NCI-H1694 (cell line): ENCODE measurements at regions not wholly inside any gene's neighbourhood (a gene's known extent, or its start where the extent isn't known, plus 50 kb on each side); places are given as distances from the start of the nearest gene placed in this dataset.
A peak's percentile ranks its signal among the peaks of the same experiment; 100 is the strongest.

Experiments used
- DNase-seq: peaks from one replicate; lab custom pipeline; 2025; lab: John Stamatoyannopoulos, UW

DNA sequence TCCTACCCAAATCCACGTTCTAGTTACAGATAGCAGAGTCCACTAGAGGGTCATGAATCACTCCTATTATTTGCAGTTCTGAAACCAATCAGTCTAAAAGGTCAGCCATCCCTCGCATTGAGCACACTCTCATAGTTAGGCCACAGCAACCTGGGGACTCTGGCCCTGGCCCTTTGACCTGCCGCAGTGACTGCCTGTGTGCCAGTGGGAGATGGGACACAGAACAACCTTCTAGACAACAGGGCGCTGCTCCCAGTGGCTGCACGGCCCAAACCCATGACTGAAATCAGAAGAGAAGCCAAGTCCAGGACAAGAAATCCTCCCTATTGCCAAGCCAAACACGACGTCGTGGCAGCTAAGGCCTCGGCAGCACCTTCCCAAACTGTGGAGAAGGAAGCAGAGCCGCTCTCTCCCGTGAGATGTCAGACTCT is 158.5 kb downstream of the HERPUD2 start:
- DNase-seq = no peak

- no peak for DNase-seq
Measured at GRCh38 chr7:35533902-35534301, 161.0 kb downstream of the HERPUD2 start.

DNA sequence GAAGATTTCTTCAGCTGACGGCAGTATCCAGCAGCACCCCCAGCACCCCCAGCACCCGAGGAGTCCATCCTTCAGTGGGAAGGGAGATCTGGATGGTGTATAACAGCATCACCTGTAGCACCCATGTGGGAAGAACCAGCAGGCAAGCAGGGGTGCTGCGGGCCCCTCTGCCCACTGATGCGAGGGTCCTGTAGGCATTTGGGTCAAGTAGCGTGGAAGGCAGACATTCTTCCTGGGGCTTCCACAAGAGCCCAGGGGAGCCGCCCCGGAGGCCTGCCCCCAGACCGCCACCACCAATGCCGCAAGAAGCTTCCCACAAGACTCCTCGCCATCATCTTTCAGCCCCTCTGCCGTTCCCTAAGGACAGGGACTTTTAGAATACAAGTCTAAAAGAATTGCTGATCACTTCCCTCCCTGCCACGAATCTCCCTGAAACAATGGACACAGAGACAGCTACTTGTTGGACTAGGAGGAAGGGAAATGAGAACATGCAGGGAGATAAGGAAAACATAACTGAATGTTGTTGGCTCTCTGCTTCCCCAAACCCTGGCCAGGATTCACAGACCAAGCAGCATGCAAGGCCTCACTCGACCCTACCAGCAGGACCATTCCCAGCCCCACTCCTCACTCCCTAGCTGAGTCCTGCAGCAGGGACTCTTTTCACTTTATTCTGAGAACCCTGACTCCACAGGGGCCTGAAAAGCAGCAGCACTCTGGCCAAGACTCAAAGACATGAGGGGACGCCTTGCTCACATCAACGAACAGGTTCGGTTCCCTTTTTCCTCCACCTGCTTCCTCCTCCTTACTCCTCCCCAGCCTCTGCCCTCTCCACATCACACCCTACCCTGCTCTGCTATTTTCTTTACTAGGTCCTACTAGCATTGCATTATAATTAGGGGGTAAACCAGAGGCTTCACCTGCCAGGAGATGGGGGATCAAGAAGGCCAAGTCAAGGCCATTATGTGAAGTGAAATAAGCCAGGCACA is 164.5 kb downstream of the HERPUD2 start:
- DNase-seq = no peak

DNA sequence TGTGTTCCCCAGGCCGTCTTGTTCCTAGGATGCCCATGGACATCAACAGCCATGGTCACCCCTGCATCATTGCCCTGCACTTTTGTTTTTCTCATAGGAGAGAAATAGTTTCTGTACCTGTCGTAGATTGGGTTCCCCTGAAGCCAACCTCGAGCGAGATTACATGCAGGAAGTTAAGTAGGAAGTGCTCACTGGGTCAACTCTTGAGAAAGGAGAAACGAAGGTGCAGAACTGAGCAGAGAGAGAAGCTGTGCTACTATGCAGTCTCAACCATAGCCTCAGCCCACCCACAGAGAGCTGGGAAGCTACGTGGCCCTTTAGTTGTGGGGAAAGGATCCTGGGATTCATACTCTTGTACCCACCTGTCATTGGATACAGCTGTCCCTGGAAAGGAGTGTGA is 165.2 kb downstream of the HERPUD2 start:
- DNase-seq = no peak

DNA sequence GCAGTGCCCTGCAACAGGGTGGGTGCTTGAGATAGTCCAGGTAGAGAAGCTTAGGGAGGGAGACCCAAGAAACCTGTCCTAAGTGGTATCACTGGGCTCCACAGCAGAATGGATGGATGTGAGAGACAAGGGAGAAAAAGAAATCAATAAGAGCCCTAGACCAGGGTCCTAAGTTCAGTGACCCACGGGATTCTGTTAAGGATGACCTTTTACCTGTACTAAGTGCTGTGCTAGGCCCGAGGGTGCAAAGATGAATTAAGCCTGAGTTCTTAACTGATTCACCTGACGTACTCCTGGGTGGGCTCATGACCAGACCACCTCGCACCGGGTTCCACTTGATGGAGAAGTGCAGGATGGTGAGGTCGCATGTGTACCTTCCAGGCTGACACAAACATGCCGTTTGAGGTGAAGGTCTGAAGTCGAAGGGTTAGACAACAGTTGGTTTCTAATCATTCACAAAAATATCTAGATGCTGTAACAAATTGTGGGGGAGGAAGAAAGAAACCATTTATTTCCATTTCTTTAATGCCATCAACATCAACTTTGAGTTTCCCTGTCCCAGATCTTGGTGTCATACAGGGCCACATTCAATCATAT is 166.5 kb downstream of the HERPUD2 start:
- no peak for DNase-seq

DNA sequence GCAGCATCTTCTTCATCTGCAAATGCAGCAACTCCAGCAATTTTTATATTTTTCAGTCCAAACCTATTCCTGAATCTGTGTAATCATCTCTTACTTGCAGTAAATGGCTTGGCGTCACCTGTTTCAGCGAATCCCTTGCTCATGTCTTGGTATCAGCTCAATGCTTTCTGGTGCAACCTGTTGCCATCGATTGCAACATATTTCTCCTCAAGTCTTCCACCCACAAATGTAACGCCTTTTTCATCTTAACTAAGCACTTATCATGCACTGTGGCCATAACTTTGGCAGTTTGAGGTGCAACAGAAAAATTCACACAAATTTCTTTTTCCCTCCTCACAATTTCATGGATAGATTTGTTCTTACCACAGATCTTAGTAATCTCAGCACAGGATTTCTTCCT is 168.3 kb downstream of the HERPUD2 start:
- no peak for DNase-seq

- no peak for DNase-seq
Measured at GRCh38 chr7:35524112-35524804, 170.7 kb downstream of the HERPUD2 start.

DNA sequence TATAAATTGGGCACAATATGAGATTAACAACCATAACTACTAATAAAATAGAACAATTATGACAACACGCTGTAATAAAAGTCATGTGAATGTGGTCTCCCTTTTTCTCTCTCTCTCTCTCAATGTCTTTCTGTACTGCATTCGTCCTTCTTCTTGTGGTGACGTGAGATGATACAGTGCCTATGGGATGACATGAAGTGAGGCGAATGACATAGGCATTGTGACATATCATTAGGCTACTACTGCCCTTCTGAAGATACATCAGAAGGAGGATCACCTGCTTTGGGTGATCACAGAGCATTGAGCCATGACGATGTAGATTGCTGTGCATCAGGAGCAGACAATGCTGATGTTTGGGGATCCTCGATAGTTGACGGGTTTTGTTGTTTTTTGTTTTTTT is 171.6 kb downstream of the HERPUD2 start:
- no peak for DNase-seq

DNA sequence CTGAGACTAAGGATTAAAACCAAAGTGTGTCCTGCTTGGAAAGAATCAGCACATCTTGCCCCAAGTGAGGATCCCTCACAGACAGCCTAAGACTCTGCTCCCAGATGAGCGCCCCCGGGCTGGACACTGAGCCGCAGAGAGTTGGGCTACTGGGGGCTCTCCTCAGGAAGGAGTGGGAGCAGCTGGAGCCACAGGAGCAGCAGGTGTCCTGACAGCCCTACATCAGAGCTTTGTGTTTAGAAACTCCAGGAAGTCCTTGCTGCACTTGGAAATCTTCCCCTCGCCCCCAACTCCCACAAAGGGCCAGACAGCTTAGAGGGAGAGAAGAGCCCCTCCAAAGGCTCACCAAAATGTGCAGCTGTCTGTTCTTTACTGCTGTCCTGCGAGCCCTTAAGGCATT is 172.2 kb downstream of the HERPUD2 start:
- DNase-seq = no peak

DNA sequence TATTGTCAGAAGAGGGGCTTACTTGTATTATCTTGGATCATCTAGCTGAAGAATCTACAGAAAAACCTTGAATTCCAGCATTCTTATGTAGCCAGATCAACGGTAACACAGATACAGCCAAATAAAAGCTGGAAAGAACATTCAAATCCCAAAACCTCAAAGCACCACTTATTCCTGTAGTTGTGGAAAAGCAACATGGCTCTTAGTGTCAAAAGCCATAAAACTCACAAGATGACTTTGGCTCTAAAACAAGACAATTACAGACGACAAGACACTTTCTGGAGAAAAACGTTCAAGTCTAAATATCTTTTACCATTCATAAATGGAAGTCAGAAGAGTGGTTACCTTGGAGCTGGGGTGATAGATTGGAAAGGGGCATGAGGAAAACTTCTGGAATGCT is 173.0 kb downstream of the HERPUD2 start:
- DNase-seq = no peak

DNA sequence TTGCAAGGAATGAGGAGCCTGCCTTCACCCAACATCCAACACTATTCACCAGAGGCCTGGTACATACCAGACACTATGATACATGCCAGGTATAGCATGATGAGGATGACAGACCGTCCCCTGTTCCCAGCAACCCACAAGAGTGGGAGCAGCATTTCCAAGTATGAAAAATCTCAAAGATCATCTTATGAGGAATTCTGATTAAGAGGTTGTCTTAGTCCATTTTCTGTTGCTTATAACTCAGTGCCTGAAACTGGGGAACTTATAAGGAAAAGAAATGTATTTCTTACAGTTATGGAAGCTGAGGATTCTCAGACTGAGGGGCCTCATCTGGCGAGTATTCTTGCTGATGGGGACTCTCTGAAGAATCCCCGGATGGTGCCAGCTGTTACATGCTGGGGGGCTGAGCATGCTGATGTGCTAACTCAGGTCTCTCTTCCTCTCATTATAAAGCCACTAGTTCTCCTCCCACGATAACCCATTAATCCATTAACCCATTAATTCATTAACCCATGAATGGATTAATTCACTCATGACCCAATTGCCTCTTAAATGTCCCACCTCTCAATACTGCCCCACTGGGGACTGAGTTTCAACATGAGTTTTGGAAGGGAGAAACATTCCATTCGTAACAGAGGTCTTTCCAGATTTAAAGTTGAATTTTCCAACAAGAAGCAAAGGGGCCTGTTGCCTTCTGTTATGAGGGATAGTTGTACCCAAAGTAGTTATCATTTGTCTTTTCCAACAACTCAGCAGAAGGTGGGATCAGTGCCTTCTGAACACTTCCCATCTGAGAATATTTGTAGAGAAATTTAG is 173.9 kb downstream of the HERPUD2 start:
- DNase-seq = no peak

DNA sequence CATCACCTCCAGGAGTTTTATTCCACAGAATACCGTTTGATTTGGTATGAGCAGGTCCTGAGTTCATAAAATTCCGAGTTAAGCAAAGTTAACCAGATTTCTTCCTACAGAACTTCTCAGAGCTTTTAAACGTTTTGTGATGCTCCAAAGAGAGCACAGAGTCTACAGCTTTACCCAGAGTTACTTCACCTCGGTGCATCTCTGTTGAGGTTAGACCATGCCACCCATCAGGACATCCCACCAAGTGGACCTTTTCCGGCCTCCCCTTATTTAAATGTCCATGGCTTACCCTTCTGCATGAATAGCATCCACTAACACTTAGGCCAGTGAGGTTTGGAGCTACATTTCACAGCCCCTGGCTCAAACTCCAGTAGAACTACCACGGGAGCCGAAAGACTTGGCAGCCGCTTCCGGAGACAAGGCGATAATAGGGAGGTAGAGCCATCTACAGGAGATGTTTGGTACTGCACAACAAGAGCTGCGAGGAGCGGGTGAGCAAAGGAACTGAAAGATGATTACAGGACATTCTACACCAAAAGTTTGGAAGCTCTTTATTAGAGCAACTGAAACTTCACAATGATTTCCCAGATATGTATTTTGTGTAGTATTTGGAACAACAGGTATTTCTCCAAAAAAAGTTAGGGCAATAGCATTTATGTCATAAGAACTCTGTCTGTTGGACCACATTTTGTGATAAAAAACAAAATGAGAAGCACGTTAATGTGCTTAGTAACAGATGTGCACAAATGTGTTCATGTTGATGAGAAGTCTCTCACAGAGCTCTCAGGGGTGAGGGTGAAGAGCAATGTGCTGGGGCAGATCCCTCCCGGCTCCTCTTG is 174.7 kb downstream of the HERPUD2 start:
- peak; percentile 84 for DNase-seq

- DNase-seq = no peak
Measured at GRCh38 chr7:35518767-35519166, 176.2 kb downstream of the HERPUD2 start.

DNA sequence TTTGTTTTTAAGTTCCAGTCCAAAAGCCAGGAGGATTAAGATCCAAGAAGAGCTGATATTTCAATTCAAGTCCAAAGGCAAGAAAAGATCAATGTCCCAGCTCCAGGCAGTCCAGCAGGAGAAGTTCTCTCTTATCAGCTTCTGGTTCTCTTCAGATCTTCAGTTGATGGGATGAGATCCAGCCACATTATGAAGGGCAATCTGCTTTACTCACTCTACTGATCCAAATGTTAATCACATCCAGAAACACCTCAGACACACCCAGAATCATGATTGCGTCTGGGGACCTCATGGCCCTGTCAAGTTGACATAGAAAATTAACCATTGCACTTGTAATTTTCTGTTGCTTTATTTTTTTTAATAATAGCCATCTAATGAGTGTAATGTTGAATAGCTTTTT is 178.4 kb downstream of the HERPUD2 start:
- no peak for DNase-seq

GRCh38 chr7:35513828-35514227 is 181.1 kb downstream of the HERPUD2 start:
- no peak for DNase-seq

GRCh38 chr7:35513195-35513594 is 181.7 kb downstream of the HERPUD2 start:
- DNase-seq = no peak

- no peak for DNase-seq
Measured at GRCh38 chr7:35512716-35513115, 182.2 kb downstream of the HERPUD2 start.

DNA sequence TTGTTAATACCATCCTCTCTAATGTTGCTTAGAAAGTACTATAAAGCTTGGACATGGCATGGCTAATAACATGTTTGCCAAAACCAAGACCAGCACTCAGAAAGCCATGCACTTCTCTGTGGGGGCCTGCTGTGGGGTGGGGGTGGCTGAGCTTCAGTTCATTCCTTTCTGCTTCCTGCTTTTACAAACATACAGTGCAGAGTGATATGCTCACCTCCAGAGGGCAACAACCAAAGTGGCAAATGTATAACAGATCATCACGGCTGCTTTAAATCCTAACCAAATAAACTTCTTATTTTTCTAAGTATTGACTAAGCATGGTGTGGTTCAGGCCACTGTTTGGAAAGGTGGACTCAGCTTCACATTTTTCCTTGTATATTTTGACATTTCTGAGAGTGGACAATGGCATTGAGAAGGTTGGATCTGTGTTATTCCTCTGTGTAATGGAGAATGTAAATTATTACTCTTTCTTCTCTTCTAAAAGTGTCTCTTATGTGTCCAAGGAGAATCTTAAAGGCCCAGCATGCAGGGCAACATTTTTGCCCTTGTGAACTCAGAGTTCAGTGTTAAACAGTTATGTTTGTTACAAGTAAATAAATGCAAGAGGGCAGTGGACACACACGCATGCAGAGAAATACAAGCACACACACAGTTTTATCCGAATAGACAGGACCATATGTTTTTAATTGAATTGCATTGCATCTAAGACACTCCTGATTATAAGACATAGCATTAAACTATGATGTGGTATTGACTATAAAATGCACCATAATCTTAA is 186.1 kb downstream of the HERPUD2 start:
- no peak for DNase-seq

DNA sequence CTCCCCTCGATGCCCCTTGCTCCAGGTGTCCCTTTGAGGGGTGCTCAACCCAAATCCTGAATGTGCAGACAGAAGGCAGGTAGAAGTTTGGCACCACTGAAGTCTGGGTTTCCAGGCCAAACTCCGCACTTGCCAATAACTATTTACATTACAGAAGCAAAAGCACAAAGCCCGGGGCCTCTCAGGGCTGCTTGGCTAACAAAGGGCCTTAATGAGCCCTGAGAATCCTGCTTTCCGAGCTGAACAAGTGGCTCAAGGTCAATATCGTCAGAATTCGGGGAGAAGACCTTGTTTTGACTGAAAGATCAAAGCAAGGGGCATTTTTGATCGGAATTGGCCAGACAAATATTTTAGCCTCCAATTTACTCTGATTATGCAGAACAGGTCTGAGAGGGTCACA is 189.9 kb downstream of the HERPUD2 start:
- no peak for DNase-seq

GRCh38 chr7:35504365-35504764 is 190.6 kb downstream of the HERPUD2 start:
- no peak for DNase-seq
